ENCODE measurements at regions not wholly inside any gene's neighbourhood (a gene's known extent, or its start where the extent isn't known, plus 50 kb on each side); places are given as distances from the start of the nearest gene placed in this dataset.

GRCh38 chr3:25114532-25114931 is 313.5 kb upstream of the RARB start:
- Histone ChIP-seq H3K79me2 (ENCODE audit: control insufficient read depth, insufficient read depth, low read length) (no peaks in the 10 kb centered on the region), H3K27me3 (ENCODE audit: control insufficient read depth, extremely low read depth, insufficient read depth, low read length) (no peaks in the 10 kb centered on the region), H3K9me3 (ENCODE audit: control insufficient read depth, low read depth, low read length) (no peaks in the 10 kb centered on the region), H3K4me2 (ENCODE audit: control insufficient read depth, extremely low read depth, insufficient read depth, low read depth, low read length) (no peak overlapping the region), H3K9me1 (ENCODE audit: control insufficient read depth, extremely low read depth, insufficient read depth, low read length) (no peaks in the 10 kb centered on the region), H3K4me1 (ENCODE audit: control insufficient read depth, extremely low read depth, insufficient read depth, low read length) (no peaks in the 10 kb centered on the region), H3K27ac (ENCODE audit: control insufficient read depth, insufficient read depth, low read length) (no peak overlapping the region), H2AFZ (ENCODE audit: control insufficient read depth, low read length) (no peak overlapping the region), H3K4me3 (ENCODE audit: control insufficient read depth in 2 of 3, extremely low read depth in 1 of 3, insufficient read depth in 2 of 3, low read depth in 1 of 3, low read length in 3 of 3) (no peak overlapping the region), H3K36me3 (ENCODE audit: control insufficient read depth in 2 of 2, extremely low read depth in 1 of 2, insufficient read depth in 2 of 2, low read length in 2 of 2) (no peaks in the 10 kb centered on the region), H4K20me1 (ENCODE audit: control insufficient read depth, extremely low read depth, insufficient read depth, low read length) (no peaks in the 10 kb centered on the region), H3K9ac (ENCODE audit: control insufficient read depth, extremely low read depth, insufficient read depth, low read length) (no peak overlapping the region)
- no peak for DNase-seq (ENCODE audit: low read depth, low spot score)
- dilution Hi-C loops (cut with MboI; ENCODE audit: extremely low pct_ligation_motif_present, low sequenced_read_pairs) = no loop called here
- TF ChIP-seq EZH2 (IDR thresholded peaks at IDR 0.05; ENCODE audit: low read length) (no peak), CTCF (optimal IDR thresholded peaks at IDR 0.05 in 1 of 3, IDR thresholded peaks at IDR 0.05 in 1 of 3, conservative IDR thresholded peaks at IDR 0.05 in 1 of 3; ENCODE audit: extremely low read depth in 1 of 3, insufficient read depth in 2 of 3, low read length in 3 of 3) (no peak)
- no peak for FAIRE-seq

- Histone ChIP-seq H3K9me1 (ENCODE audit: control insufficient read depth, extremely low read depth, insufficient read depth, low read length) (no peaks in the 10 kb centered on the region), H3K4me1 (ENCODE audit: control insufficient read depth, extremely low read depth, insufficient read depth, low read length) (no peaks in the 10 kb centered on the region), H3K9me3 (ENCODE audit: control insufficient read depth, low read depth, low read length) (no peaks in the 10 kb centered on the region), H3K4me3 (ENCODE audit: control insufficient read depth in 2 of 3, extremely low read depth in 1 of 3, insufficient read depth in 2 of 3, low read depth in 1 of 3, low read length in 3 of 3) (no peak overlapping the region), H3K27me3 (ENCODE audit: control insufficient read depth, extremely low read depth, insufficient read depth, low read length) (no peaks in the 10 kb centered on the region), H3K36me3 (ENCODE audit: control insufficient read depth in 2 of 2, extremely low read depth in 1 of 2, insufficient read depth in 2 of 2, low read length in 2 of 2) (no peaks in the 10 kb centered on the region), H3K27ac (ENCODE audit: control insufficient read depth, insufficient read depth, low read length) (no peak overlapping the region), H4K20me1 (ENCODE audit: control insufficient read depth, extremely low read depth, insufficient read depth, low read length) (no peaks in the 10 kb centered on the region), H3K9ac (ENCODE audit: control insufficient read depth, extremely low read depth, insufficient read depth, low read length) (no peak overlapping the region), H2AFZ (ENCODE audit: control insufficient read depth, low read length) (no peak overlapping the region), H3K79me2 (ENCODE audit: control insufficient read depth, insufficient read depth, low read length) (no peaks in the 10 kb centered on the region), H3K4me2 (ENCODE audit: control insufficient read depth, extremely low read depth, insufficient read depth, low read depth, low read length) (no peak overlapping the region)
- DNase-seq (ENCODE audit: low read depth, low spot score) = no peak
- TF ChIP-seq EZH2 (IDR thresholded peaks at IDR 0.05; ENCODE audit: low read length) (no peak), CTCF (optimal IDR thresholded peaks at IDR 0.05 in 1 of 3, IDR thresholded peaks at IDR 0.05 in 1 of 3, conservative IDR thresholded peaks at IDR 0.05 in 1 of 3; ENCODE audit: extremely low read depth in 1 of 3, insufficient read depth in 2 of 3, low read length in 3 of 3) (no peak)
- no peak for FAIRE-seq
- dilution Hi-C loops (cut with MboI; ENCODE audit: extremely low pct_ligation_motif_present, low sequenced_read_pairs) = no loop called here
Measured at GRCh38 chr3:25117005-25117593, 311.0 kb upstream of the RARB start.
